HG03135 (cell line): ENCODE measurements at regions not wholly inside any gene's neighbourhood (a gene's known extent, or its start where the extent isn't known, plus 50 kb on each side); places are given as distances from the start of the nearest gene placed in this dataset.
"Not testable (repeated sequence)": the region's sequence is repeated elsewhere in the genome, so short reads cannot be mapped to it uniquely, and the experiment has no call there.

Source experiments
- ATAC-seq: cut with Tn5 transposase; IDR thresholded peaks from one replicate; pipeline ENCODE4 v1.9.1; 2021; ENCODE audit warnings: mild to moderate bottlenecking, moderate library complexity; ENCODE audit not compliant: unreplicated experiment

DNA sequence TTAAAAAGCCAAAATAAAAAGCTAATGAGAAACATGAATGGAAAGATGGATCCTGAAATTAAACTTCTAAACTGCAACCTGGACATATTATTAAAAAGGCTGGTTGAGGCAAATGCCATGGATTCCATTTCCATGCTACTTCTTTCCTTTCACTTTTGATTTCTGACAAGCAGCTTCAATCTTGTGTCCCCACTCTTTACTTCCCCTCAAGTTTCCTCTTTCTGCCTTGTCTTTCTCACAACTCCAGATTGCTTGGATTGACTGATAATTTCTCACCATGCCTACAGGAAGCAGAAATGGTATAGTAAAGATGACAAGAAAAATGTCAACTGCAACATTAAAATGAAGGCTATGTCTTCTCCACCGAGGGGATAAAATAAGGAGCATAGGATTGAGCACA, 1136.7 kb downstream of the TUSC7 start:
- ATAC-seq, result no peak

DNA sequence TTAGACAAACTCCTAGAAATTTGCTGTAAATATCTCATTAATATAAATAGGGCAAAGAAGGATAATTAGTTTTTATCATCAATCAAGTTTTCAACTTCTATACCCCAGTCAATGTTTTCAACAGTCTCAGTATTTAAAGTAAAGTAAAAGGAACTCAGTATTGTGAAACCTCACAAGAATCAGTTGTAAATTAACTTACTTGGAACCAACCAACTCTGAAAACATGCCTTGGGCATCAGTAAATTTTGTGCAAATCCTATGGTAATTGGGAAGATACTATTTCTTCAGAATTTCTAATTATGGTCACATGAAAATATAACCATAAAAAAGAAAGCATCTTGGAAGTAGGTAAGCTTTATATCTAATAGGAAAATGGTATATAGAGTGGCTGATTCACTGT, 1139.0 kb downstream of the TUSC7 start:
- no peak for ATAC-seq

GRCh38 chr3:117853923-117854668, 1144.5 kb downstream of the TUSC7 start:
- no peak for ATAC-seq

DNA sequence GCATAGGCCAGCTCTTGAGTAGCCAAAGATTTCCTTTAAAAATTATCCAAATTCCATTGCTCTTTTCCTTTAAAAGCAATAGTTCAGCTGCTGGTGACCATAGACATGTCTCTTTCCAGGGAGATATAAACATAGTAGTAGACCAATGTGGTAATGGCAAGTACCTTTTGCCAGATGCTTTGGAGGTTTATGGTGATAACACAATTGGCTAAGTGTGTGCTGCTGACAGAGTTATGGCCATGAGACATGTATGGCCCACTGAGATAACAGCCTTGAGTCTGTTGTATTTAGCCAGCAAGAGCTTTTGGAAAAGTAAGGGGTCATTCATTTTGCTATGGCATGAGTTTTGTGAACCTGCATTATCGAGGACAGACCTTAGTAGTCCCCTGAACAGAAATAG, 1146.8 kb downstream of the TUSC7 start:
- no peak for ATAC-seq

DNA sequence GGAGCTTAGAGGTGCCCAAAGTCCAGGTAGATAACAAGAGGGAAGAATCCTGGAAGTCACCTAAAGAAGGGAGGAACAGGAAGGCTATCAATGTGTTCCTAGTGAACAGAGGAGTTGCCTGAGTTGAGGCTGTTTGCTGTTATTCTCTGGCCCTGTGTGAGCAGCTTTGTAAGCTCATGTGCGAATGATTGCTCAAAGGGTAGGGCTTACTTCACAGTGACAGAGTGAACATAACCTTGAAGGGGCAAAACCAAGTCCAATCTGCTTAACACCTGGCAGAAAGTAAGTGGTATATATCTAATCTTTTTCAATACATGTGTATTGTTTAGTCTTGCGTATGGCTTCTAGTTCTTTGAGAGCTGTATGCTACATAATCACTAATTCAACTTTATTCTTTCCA, 1153.6 kb downstream of the TUSC7 start:
- no peak for ATAC-seq

DNA sequence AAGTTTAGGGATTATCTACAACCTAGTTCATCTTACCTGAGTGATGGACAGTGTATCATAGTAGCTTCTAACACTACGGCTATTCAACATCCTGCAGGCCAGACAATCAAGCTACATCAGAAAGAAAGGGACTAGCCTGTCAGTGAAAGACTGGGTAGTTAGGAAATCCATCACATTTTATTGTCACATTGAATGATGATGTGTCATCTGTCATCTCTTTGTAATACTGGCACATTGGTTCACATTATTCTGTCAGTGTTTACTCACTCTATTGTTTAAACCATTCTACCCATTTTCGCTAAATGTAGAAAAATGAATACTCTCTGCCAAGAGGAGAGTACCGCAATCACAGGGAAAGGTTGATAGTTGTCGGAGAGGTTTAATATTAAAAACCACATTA, 1155.8 kb downstream of the TUSC7 start:
- ATAC-seq, result no peak

- no peak for ATAC-seq
Observed at GRCh38 chr3:117868766-117869165, 1159.2 kb downstream of the TUSC7 start.

DNA sequence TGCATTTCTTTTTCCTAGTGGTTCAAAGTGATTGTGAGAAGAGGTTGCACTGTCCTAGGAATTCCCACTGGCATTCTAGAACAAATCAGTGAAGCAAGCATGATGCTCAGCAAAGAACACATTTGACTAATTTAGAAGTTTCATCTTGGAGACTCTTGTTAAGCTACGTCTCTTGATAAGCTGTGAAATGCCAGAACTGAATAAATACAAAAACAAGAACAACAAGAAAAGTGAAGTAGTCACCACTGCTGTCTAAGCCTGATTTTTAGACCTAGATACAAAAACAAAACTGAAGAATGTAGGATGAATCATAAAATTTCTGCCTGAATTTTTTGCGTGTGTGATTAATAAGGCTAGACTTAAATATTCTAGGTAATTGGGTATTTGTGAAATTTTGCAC, 1162.4 kb downstream of the TUSC7 start:
- no peak for ATAC-seq

- ATAC-seq, result not testable (repeated sequence)
Observed at GRCh38 chr3:117872594-117873248, 1161.9 kb downstream of the IGSF11 start.

DNA sequence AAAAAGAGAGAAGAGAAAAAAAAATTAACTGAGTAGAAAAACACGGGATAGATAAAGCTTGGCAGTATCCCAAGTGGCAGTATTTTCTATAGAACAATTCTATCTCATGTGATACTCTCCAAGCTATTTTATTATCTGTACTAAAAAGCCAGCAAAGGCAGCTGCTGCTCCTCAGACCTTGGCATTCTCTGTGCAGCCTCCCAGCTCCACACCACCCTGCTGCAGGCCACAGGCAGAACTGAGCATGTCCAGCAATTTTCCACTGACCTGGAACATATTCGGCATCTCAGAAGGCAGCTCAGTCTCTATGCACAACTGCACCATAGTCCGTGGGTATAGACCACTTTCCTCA, 1161.4 kb downstream of the IGSF11 start:
- no peak for ATAC-seq

DNA sequence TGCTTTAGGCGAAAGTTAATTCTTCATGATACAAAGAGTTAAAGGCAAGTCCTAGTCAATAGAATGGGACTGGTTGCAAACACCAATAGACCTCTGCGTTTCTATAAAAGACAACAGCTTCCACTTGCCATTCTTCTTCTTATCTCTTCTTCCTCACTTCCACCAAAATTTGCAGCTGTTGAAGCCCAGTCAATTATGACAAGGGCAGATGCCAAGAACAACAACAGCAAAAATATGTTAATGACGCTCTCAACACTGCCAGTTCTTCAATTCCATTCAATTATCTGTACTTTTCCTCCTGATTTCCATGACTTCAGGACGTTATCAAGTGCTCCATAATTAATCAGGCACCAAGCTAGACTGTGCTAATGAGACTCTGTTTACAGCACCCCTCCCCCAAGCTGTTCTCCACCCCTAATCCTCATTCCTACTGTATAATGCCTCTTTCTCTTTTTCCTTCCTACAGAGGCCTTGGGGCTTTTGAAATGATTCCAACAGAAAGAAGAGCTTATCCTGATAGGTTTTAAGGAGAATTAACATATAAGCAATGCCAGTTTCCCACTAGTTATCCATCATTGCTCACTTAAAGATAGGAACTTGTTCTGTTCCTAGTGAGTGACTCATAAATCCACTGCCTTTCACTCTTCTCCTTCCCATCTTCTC, 1160.5 kb downstream of the IGSF11 start:
- no peak for ATAC-seq

GRCh38 chr3:117874904-117875874, 1159.5 kb downstream of the IGSF11 start:
- no peak for ATAC-seq

- no peak for ATAC-seq
Observed at GRCh38 chr3:117875887-117876286, 1158.8 kb downstream of the IGSF11 start.

DNA sequence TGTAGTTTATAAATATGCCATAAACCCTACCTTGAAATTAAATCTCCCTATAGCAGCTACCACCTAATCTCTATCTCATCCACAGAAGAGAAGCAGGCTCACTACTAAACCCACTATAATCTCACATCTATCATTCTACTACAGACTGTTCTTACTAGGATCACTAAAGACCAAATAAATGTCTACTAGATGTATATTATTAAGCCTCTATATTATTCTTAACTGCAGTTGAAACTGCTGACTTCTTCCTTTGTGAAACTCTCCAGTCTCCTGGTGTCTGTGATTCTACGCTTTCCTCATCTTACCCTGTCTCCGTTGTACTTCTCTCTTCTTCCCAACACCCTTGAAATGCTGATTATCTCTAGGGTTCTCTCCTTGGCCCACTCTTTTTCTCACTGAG, 1154.0 kb downstream of the IGSF11 start:
- no peak for ATAC-seq

- ATAC-seq, result no peak
Observed at GRCh38 chr3:117881210-117881609, 1153.4 kb downstream of the IGSF11 start.

DNA sequence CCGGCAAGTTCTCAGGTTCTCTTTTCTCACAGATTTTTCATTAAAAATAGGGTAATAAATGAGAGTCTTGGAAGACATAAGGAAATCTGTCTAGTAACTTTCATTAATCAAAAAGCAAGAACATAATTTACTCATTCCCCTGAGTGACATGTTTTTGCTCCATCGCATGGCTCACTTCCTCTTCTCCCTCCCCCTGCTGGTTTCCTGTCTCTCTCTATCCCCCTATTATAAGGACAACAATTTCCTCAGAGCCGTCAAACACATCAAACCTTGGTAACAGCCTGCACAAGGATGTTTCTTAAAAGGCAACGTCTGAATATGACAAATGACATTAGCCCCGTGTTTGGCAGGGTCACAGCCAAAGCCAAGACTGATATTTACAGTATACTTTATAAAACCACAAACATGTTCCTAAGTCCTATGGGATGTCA, 1149.6 kb downstream of the IGSF11 start:
- ATAC-seq, result no peak

DNA sequence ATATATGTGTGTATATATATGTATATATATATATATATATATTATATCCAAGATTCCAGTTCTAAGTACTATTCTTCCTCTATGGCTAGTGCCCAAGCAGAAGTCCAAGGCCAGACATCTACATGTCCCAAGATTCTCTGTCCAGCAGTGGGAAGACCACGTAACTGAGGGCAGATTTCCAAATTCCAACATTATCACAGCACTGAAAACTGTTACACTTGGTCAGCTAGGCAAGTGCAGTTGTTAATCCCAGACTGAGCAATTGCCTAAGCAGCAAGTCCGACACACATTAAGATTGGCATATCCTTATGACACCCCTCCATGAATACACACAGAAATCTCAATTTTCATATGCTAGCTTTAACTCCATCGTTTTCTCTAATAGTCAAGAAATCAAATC, 1148.5 kb downstream of the IGSF11 start:
- no peak for ATAC-seq

DNA sequence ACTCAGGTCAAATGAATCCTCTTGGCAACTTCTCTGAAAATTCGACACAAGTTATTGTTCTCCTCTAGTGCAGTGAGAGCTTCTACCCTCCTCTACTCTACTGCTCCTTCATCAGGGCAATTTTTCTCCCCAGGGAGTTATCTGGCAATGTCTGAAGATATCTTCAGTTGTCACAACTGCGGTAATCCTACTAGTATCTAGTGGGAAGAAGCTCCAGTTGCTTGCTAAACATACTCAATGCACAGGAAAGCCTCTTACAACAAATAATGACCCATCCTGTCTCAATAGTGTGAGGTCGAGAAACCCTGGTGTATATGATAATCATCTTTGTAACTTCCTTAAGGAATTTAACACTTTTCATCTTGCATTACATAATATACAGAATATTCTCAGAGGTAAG, 1147.6 kb downstream of the IGSF11 start:
- ATAC-seq, result no peak

- ATAC-seq, result no peak
Observed at GRCh38 chr3:117887901-117888300, 1146.7 kb downstream of the IGSF11 start.

- no peak for ATAC-seq
Observed at GRCh38 chr3:117892431-117892841, 1142.2 kb downstream of the IGSF11 start.

GRCh38 chr3:117893001-117893400, 1141.6 kb downstream of the IGSF11 start:
- ATAC-seq, result no peak
